DOHH2 (cell line): ENCODE measurements at regions not wholly inside any gene's neighbourhood (a gene's known extent, or its start where the extent isn't known, plus 50 kb on each side); places are given as distances from the start of the nearest gene placed in this dataset.

Source experiments
- H3F3A ChIP-seq: fragments of 200-600 bp; sonication (generic), shearing (Covaris generic); 2 replicates; pipeline ENCODE4 v1.6.0; 2016; ENCODE audit warnings: antibody characterized with exemption, mild to moderate bottlenecking; ENCODE audit not compliant: control insufficient read depth, insufficient read depth
- H3K27ac ChIP-seq: fragments of 200-600 bp; sonication (generic); 2 replicates; pipeline ENCODE4 v1.5.1; 2014; ENCODE audit warnings: low read depth, mild to moderate bottlenecking, low read length, moderate library complexity
- H3K27me3 ChIP-seq: fragments of 200-600 bp; sonication (generic); 2 replicates; pipeline ENCODE4 v1.6.1; 2014; ENCODE audit warnings: mild to moderate bottlenecking, low read length, mixed read lengths; ENCODE audit not compliant: control insufficient read depth
- H3K36me3 ChIP-seq: fragments of 200-600 bp; sonication (generic); 2 replicates; pipeline ENCODE4 v1.6.1; 2014; ENCODE audit warnings: mild to moderate bottlenecking, low read length, moderate library complexity, mixed read lengths; ENCODE audit not compliant: control insufficient read depth
- H3K4me1 ChIP-seq: fragments of 200-600 bp; sonication (generic); 2 replicates; pipeline ENCODE4 v1.6.1; 2014; ENCODE audit warnings: mild to moderate bottlenecking, low read length, mixed read lengths; ENCODE audit not compliant: control insufficient read depth
- H3K4me2 ChIP-seq: fragments of 200-600 bp; sonication (generic); 2 replicates; pipeline ENCODE4 v1.6.0; 2014; ENCODE audit warnings: mild to moderate bottlenecking, low read length, moderate library complexity
- H3K4me3 ChIP-seq: fragments of 200-600 bp; sonication (generic); 2 replicates; pipeline ENCODE4 v1.5.1; 2014; ENCODE audit warnings: mild to moderate bottlenecking, low read length, mixed read lengths
- H3K79me2 ChIP-seq: fragments of 200-600 bp; sonication (generic); 2 replicates; pipeline ENCODE4 v1.6.1; 2014; ENCODE audit warnings: mild to moderate bottlenecking, low read length, mixed read lengths; ENCODE audit not compliant: control insufficient read depth
- H3K9me2 ChIP-seq: fragments of 200-600 bp; sonication (generic); replicated peaks from 2 replicates; pipeline ENCODE4 v1.6.1; 2014; ENCODE audit warnings: mild to moderate bottlenecking, low read length, mixed read lengths; ENCODE audit not compliant: control insufficient read depth
- H3K9me3 ChIP-seq: fragments of 200-600 bp; sonication (generic); 2 replicates; pipeline ENCODE4 v1.6.1; 2014; ENCODE audit warnings: antibody characterized with exemption, low read length, mixed read lengths; ENCODE audit not compliant: control insufficient read depth, insufficient read depth
- H4K20me1 ChIP-seq: fragments of 200-600 bp; sonication (generic); 2 replicates; pipeline ENCODE4 v1.6.0; 2014; ENCODE audit warnings: low read depth, mild to moderate bottlenecking, antibody characterized with exemption, low read length, moderate library complexity; ENCODE audit not compliant: control insufficient read depth, insufficient read depth
- EZH2phosphoT487 ChIP-seq: fragments of 200-600 bp; sonication (generic); IDR thresholded peaks from 2 replicates; pipeline ENCODE4 v1.6.1; 2017; ENCODE audit warnings: borderline replicate concordance, mild to moderate bottlenecking, antibody characterized with exemption, low read length, moderate library complexity, mixed read lengths
- TF ChIP-seq, protein P1 (sequence below): fragments of 200-600 bp; sonication (generic); IDR thresholded peaks from one replicate; pipeline ENCODE4 v1.5.1; 2014; ENCODE audit warnings: antibody characterized with exemption, mild to moderate bottlenecking, low read depth, low read length; ENCODE audit not compliant: poor library complexity, severe bottlenecking

DNA sequence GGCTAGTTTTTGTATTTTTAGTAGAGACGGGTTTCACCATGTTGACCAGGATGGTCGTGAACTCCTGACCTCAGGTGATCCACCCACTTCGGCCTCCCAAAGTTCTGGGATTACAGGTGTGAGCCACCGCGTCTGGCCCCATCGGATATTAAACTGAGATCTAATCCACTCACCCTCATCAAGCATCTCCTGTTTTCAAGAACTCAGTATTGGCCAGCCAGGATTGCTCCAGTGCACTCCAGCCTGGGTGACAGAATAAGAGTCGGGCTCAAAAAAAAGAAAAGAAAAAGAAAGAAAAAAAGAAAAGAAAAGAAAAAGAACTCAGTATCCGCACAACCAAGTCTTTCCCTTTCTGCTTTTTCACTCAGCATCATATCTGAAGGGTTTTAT, 167.6 kb downstream of the OR13H1 start:
- Histone ChIP-seq H3K27me3 (no peaks in the 10 kb centered on the region), H3K36me3 (no peaks in the 10 kb centered on the region), H3K79me2 (no peaks in the 10 kb centered on the region), H3K4me2 (no peak overlapping the region), H3K9me3 (no peaks in the 10 kb centered on the region), H3K27ac (no peak overlapping the region), H3K4me3 (no peak overlapping the region), H3K4me1 (no peaks in the 10 kb centered on the region), H3F3A (no peaks in the 10 kb centered on the region), H4K20me1 (no peaks in the 10 kb centered on the region), H3K9me2 (no peaks in the 10 kb centered on the region)
- TF ChIP-seq EZH2phosphoT487, result no peak
- TF ChIP-seq, protein P1, sequence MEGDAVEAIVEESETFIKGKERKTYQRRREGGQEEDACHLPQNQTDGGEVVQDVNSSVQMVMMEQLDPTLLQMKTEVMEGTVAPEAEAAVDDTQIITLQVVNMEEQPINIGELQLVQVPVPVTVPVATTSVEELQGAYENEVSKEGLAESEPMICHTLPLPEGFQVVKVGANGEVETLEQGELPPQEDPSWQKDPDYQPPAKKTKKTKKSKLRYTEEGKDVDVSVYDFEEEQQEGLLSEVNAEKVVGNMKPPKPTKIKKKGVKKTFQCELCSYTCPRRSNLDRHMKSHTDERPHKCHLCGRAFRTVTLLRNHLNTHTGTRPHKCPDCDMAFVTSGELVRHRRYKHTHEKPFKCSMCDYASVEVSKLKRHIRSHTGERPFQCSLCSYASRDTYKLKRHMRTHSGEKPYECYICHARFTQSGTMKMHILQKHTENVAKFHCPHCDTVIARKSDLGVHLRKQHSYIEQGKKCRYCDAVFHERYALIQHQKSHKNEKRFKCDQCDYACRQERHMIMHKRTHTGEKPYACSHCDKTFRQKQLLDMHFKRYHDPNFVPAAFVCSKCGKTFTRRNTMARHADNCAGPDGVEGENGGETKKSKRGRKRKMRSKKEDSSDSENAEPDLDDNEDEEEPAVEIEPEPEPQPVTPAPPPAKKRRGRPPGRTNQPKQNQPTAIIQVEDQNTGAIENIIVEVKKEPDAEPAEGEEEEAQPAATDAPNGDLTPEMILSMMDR, result no peak

DNA sequence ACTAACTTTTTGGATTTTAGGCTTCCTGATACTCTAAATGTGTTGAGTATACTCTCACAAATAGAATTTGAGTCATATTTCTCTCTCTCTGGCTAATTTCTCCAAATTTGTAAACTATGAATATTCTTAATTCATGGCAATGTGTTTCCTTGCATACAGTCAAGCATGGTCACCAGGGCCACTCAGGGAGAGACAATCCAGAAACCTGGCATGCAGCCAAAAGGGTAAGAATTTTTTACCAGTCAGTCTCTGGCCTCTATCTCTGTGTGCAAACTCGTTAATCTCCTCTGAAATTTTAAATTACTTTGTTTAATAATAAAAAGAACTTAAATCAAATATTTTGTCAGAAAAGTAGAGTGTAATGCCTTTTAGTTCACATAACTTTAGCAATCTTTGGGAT, 179.8 kb downstream of the OR13H1 start:
- no peaks in the 10 kb centered on the region for H3K36me3 ChIP-seq
- TF ChIP-seq, protein P1, result no peak
- H3K4me3 ChIP-seq, result no peak overlapping the region
- H3K9me2 ChIP-seq, result no peaks in the 10 kb centered on the region
- H3K27me3 ChIP-seq, result no peaks in the 10 kb centered on the region
- H3F3A ChIP-seq, result no peaks in the 10 kb centered on the region
- H3K79me2 ChIP-seq, result no peaks in the 10 kb centered on the region
- H4K20me1 ChIP-seq, result no peaks in the 10 kb centered on the region
- H3K4me1 ChIP-seq, result no peaks in the 10 kb centered on the region
- no peaks in the 10 kb centered on the region for H3K9me3 ChIP-seq
- H3K27ac ChIP-seq, result no peak overlapping the region
- H3K4me2 ChIP-seq, result no peak overlapping the region

DNA sequence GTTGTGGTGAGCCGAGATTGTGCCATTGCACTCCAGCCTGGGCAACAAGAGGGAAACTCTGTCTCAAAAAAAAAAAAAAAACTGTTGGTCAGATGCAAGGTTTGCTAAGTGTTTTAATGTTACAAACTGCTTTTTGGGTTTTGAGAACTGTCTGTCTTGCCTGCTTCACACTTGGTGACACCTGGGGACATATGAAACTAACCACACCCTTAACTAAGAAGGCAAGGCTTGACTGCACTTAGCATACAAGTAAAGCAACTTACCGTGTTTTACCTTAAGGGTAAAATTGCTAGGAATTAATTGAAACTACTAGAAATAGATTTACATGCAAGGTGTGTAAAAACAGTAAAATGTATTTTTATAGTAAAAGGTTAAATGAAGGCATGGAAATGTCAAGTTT, 180.4 kb downstream of the OR13H1 start:
- no peaks in the 10 kb centered on the region for H3K79me2 ChIP-seq
- no peaks in the 10 kb centered on the region for H3K27me3 ChIP-seq
- H3K9me3 ChIP-seq, result no peaks in the 10 kb centered on the region
- H3K9me2 ChIP-seq, result no peaks in the 10 kb centered on the region
- no peaks in the 10 kb centered on the region for H3K36me3 ChIP-seq
- TF ChIP-seq, protein P1, result no peak
- H3K4me1 ChIP-seq, result no peaks in the 10 kb centered on the region
- H3K27ac ChIP-seq, result no peak overlapping the region
- no peaks in the 10 kb centered on the region for H3F3A ChIP-seq
- H3K4me3 ChIP-seq, result no peak overlapping the region
- no peaks in the 10 kb centered on the region for H4K20me1 ChIP-seq
- no peak overlapping the region for H3K4me2 ChIP-seq
